NCI-H345 treated with DMSO at 0.1 percent for 48 hours (cell line): ENCODE measurements at regions not wholly inside any gene's neighbourhood (a gene's known extent, or its start where the extent isn't known, plus 50 kb on each side); places are given as distances from the start of the nearest gene placed in this dataset.
A peak's percentile ranks its signal among the peaks of the same experiment; 100 is the strongest.

Source experiments
- DNase-seq: peaks from one replicate; lab custom pipeline; 2025; ENCODE audit not compliant: unreplicated experiment; lab: John Stamatoyannopoulos, UW

DNA sequence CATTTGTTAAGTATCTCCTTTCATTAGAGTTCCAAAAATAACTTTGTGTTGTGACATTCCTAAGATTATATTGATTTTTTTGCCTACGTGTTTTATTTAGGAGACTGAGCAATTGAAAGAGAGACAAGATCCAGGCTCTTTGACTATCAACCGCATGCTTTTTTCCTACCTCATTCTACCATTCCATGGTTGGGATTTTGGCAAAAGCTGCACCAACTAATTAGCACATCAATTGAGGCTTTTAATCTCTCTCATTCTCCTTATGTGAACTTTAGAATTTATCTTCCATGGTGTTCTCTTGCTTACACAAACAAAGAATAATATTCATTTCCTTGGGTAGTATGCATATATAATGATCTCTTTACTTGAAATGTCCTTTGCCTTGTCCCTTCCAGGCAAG is 338.7 kb upstream of the SMC2 start:
- no peak for DNase-seq

DNA sequence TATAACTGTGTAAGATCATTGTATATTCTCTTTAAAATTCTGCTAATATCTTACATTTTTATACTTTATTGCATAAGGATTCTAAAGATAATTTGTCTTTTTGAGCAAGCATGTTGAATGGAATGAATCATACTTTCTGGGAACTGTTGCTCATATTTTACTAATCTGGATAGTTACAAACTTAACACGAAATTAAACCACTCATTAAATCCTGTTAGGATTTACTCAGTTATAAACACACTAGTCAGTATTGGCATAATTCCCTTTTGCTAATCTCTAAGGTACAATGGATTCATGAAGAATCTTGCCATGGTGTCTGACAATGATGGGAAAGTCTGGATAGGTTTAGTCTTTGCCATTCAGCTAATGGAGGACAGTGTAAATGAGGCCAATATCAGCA is 338.1 kb upstream of the SMC2 start:
- no peak for DNase-seq

GRCh38 chr9:103757062-103757461 is 337.0 kb upstream of the SMC2 start:
- no peak for DNase-seq

GRCh38 chr9:103761466-103761865 is 332.6 kb upstream of the SMC2 start:
- no peak for DNase-seq

- DNase-seq = no peak
Observed at GRCh38 chr9:103789686-103790085, 304.4 kb upstream of the SMC2 start.

- peak; percentile 31 for DNase-seq
Observed at GRCh38 chr9:103798620-103799019, 295.5 kb upstream of the SMC2 start.

DNA sequence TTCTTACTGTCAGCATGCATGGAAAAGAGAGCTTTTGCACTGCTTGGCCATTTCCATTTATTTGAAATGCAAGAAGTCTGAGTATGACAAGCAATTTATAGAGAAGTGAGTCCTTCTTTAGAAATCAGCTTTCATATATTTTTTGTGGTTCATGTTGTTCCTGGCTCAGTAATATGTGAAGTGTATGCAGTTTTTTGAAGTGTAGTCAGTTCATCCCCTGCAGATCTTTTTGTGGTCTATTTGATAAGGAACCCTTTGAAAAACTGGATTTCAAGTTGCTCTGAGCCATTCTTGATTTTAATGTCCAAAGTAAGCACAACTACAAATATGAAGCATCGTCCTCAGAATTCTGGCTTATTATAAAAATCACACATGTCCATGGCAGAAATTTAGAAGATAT is 294.1 kb upstream of the SMC2 start:
- DNase-seq = no peak

- no peak for DNase-seq
Observed at GRCh38 chr9:103802068-103802467, 292.0 kb upstream of the SMC2 start.

DNA sequence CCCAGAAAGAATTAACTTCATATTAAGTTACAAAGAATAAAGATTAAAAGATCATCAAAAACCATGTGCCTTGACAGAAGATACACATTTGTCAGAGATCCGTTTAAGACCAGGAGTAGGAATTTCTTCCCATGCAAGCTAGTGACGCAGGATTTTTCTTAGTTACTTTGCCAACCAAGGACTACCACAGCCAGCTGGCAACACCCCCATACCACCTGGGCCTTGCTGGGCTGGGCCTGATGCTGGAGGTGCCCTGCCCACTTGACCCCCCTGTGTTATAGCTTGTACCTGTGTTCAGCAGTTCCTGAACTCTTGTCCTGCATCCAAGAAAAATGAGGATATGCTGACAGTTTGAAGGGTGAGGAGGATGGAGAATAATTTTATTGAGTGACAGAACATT is 290.9 kb upstream of the SMC2 start:
- no peak for DNase-seq

- DNase-seq = no peak
Observed at GRCh38 chr9:103804077-103804735, 289.9 kb upstream of the SMC2 start.

DNA sequence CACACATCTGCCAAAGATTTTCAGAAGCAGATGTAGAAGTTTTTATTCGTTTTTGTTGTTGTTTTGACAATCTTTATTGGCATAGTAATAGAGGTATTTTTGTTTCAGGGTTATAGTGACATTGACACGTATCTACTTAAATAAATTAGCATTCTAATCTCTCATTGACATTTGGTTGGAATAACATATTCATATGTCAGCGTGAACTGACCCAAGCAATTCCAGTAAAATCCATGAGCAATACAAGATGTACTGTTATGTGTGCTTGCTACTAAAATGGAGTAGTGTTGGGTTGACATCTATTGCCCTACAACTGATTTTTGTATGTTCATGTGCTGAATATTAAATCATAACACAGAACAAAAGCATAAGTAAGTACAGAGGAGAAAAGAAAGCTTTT is 284.4 kb upstream of the SMC2 start:
- no peak for DNase-seq

- peak; percentile 32 for DNase-seq
Observed at GRCh38 chr9:103811462-103811861, 282.6 kb upstream of the SMC2 start.

GRCh38 chr9:103816146-103816545 is 278.0 kb upstream of the SMC2 start:
- DNase-seq = peak; percentile 25

- no peak for DNase-seq
Observed at GRCh38 chr9:103819936-103820335, 274.2 kb upstream of the SMC2 start.

GRCh38 chr9:103821115-103821514 is 273.0 kb upstream of the SMC2 start:
- no peak for DNase-seq

DNA sequence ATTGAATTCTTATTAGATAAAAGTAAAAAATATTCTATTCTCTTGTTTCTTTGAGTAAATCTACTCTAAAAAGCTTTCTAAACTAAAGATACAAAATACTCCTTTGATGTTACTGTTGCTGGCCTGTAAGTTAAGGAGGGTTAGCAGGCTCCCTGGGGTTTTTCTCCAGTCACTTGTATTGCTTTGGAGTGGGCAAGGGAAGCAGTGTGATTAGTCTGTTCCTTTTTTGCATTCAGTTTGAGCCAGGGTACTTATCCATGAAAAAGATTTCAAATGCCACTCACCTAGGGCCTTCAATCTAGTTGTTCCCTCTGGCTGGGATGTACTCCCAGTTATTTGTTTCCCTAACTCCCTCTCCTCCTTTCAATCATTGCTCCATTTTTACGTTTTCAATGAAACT is 256.2 kb upstream of the SMC2 start:
- no peak for DNase-seq

DNA sequence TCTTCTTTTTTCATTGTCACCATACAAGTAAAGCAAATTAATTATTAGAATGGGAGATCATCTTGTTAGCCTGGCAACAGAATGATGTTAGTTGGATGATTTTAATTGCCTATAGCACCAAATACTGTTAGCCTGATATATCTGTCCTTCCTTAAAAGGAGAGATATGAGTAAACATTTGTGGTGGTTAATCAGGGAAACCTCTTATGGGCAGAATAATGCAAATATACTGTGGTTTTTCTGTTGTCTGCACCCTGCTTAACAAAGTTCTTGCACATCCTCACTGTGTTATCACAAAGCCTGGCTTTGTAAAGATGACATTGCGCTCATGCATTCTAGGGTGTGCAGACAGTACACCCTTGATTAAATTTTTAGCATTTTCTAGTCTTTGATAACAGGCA is 254.9 kb upstream of the SMC2 start:
- no peak for DNase-seq

- no peak for DNase-seq
Observed at GRCh38 chr9:103867886-103868285, 226.2 kb upstream of the SMC2 start.

DNA sequence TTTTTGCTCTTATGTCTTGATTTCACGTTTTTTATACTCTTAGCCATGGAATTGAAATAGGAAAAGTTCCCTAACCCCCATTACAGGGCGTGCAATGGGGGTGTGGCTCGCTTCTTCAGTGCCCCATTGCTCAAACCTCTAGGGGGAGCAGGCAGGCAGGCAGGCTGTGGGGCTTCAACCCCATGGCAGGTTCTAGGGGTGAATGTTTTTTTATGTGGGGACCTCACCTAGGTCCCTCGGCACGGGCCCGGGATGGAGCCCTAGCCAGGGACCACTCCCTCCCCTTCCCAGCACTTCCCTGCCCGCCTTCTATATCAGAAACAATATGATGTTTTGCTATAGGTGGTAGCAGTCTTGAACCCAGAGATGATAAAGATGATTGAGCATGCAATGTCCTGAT is 221.3 kb upstream of the SMC2 start:
- no peak for DNase-seq

- DNase-seq = no peak
Observed at GRCh38 chr9:103881419-103881818, 212.7 kb upstream of the SMC2 start.

GRCh38 chr9:103889989-103890388 is 204.1 kb upstream of the SMC2 start:
- no peak for DNase-seq

DNA sequence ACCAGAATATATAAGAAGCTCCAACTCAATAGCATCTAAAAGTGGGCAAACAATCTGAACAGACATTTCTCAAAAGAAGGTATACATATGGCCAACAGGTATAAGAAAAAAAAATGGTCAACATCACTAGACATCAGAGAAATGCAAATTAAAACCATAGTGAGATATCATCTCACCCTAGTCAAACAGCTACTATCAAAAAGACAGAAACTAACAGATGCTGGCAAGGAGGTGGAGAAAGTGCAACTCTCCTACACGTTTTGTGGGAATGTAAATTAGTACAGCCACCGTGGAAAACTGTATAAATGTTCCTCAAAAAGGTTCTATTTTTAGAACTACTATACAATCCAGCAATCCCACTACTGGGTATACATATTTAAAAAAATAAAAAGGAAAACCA is 199.9 kb upstream of the SMC2 start:
- no peak for DNase-seq

GRCh38 chr9:103898550-103898949 is 195.6 kb upstream of the SMC2 start:
- DNase-seq = no peak

- no peak for DNase-seq
Observed at GRCh38 chr9:103899866-103900265, 194.2 kb upstream of the SMC2 start.
